Upper lobe of left lung (tissue), 6 donors: ENCODE measurements at regions not wholly inside any gene's neighbourhood (a gene's known extent, or its start where the extent isn't known, plus 50 kb on each side); places are given as distances from the start of the nearest gene placed in this dataset.

Source experiments
- ATAC-seq, 2 donors: fragments of 200-7000 bp; cut with Tn5 transposase; one replicate each; pipeline ENCODE4 v1.9.1; 2022; ENCODE audit warnings: mild to moderate bottlenecking in 2 of 2, moderate library complexity in 2 of 2; ENCODE audit not compliant: low FRiP score in 2 of 2
- DNase-seq, 2 donors: peaks; one replicate each; pipeline ENCODE4 v3.0.0-alpha.2; 2019 to 2020
- H3K27ac ChIP-seq, 4 donors: fragments of 200-600 bp; sonication (generic); one replicate each; pipeline ENCODE4 v1.5.1; 2016 to 2019
- H3K27me3 ChIP-seq, 4 donors: fragments of 200-600 bp; sonication (generic); one replicate each; pipeline ENCODE4 v1.5.1; 2017 to 2019
- H3K36me3 ChIP-seq, 4 donors: fragments of 200-600 bp; sonication (generic); one replicate each; pipeline ENCODE4 v1.5.1; 2016 to 2019
- H3K4me1 ChIP-seq, 4 donors: fragments of 200-600 bp; sonication (generic); one replicate each; pipeline ENCODE4 v1.5.1; 2018 to 2019
- H3K4me3 ChIP-seq, 4 donors: fragments of 200-600 bp; sonication (generic); one replicate each; pipeline ENCODE4 v1.5.1; 2017 to 2019; ENCODE audit warnings: mild to moderate bottlenecking in 2 of 4, moderate library complexity in 1 of 4
- H3K9me3 ChIP-seq, 4 donors: fragments of 200-600 bp; sonication (generic); one replicate each; pipeline ENCODE4 v1.5.1; 2018 to 2019
- CTCF ChIP-seq, 6 experiments: fragments of 450-650 bp in 4 of 6; fragments of 200-600 bp in 2 of 6; sonication (generic) in 2 of 6; IDR thresholded peaks; one replicate each; pipeline ENCODE4 v1.5.1; 2016 to 2019; ENCODE audit warnings: antibody characterized with exemption in 6 of 6
- EP300 ChIP-seq, 4 donors: sonication (generic); formaldehyde crosslinking; IDR thresholded peaks; one replicate each; pipeline ENCODE4 v1.5.1; 2017; ENCODE audit warnings: antibody characterized with exemption in 4 of 4, control low read depth in 2 of 4
- POLR2A ChIP-seq, 4 donors: fragments of 450-650 bp; IDR thresholded peaks; one replicate each; pipeline ENCODE4 v1.5.1; 2016 to 2017; ENCODE audit warnings: antibody characterized with exemption in 4 of 4, mild to moderate bottlenecking in 2 of 4
- POLR2AphosphoS5 ChIP-seq, 2 donors: sonication (generic); formaldehyde crosslinking; IDR thresholded peaks; one replicate each; pipeline ENCODE4 v1.5.1; 2017; ENCODE audit warnings: antibody characterized with exemption in 2 of 2
- WGBS, 2 donors: methylation state at CpG; one replicate each; pipeline ENCODE4 v1.1.5; 2017 to 2018; 5-methylcytosine and 5-hydroxymethylcytosine counted together
- donor health status: DM: no; HTN: no; CAD: no; lungs with moderate emphysema.
- donor health status: DM: no; HTN: yes; CAD: no; lungs with severe emphysema.

DNA sequence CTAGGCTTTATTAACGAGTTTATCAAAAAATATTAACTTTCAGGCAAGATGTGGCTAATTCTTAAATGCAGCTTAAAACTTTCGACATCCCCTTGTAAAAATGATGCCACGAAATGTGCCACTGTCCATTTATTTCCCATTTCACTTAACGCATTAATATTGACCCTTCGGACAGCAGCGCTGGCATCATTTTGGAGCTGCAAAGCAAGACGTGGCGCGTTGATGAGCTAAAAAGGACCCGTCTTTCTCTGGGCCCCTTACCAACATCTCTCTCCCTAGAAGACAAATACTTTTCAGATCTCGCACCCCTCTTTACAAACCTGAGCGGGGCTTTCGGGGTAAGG, 367.9 kb downstream of the MTX2 start:
- ATAC-seq (no peak), DNase-seq (no peak)
- Histone ChIP-seq H3K27me3 (peaks cover 0 to 27% (median 8%) of the 10 kb centered on the region in 4 donors), H3K9me3 (no peaks in the 10 kb centered on the region), H3K27ac (no peak overlapping the region), H3K4me3 (peak overlapping the region in 2 of 4 donors; percentile 58 to 66), H3K36me3 (no peaks in the 10 kb centered on the region), H3K4me1 (peaks cover 5 to 13% (median 7%) of the 10 kb centered on the region in 4 donors)
- TF ChIP-seq POLR2AphosphoS5 (IDR thresholded peaks at IDR 0.05) (no peak), CTCF (IDR thresholded peaks at IDR 0.05) (no peak), EP300 (IDR thresholded peaks at IDR 0.05) (no peak), POLR2A (IDR thresholded peaks at IDR 0.05) (no peak)
- WGBS, 2 donors = 27 to 28% methylated on average over 13 of the region's 13 CpGs

GRCh38 chr2:176637486-176638166, 368.4 kb downstream of the MTX2 start:
- H3K36me3 ChIP-seq = no peaks in the 10 kb centered on the region
- peaks cover 0 to 27% (median 8%) of the 10 kb centered on the region in 4 donors for H3K27me3 ChIP-seq
- no peak for TF ChIP-seq CTCF (IDR thresholded peaks at IDR 0.05)
- TF ChIP-seq POLR2A (IDR thresholded peaks at IDR 0.05) = no peak
- no peaks in the 10 kb centered on the region for H3K9me3 ChIP-seq
- 1 to 5% methylated on average over 13 to 50 of the region's 74 CpGs for WGBS, 2 donors
- H3K4me1 ChIP-seq = peaks cover 5 to 13% (median 7%) of the 10 kb centered on the region in 4 donors
- H3K4me3 ChIP-seq = peak overlapping the region; percentile 39 to 66 (median 51)
- no peak overlapping the region for H3K27ac ChIP-seq
- DNase-seq (peak in 1 of 2 donors; percentile 89), ATAC-seq (peak in 1 of 2 donors; percentile 90)

GRCh38 chr2:176638167-176639015, 369.1 kb downstream of the MTX2 start:
- Histone ChIP-seq H3K27ac (no peak overlapping the region), H3K9me3 (no peaks in the 10 kb centered on the region), H3K27me3 (peaks cover 0 to 27% (median 8%) of the 10 kb centered on the region in 4 donors), H3K4me3 (peak overlapping the region in 3 of 4 donors; percentile 44 to 66 (median 58)), H3K36me3 (no peaks in the 10 kb centered on the region), H3K4me1 (peaks cover 5 to 13% (median 7%) of the 10 kb centered on the region in 4 donors)
- peak in 1 of 2 donors; percentile 96 for ATAC-seq
- peak; percentile 39 to 93 for DNase-seq
- TF ChIP-seq EP300 (IDR thresholded peaks at IDR 0.05) (no peak), POLR2AphosphoS5 (IDR thresholded peaks at IDR 0.05) (no peak), POLR2A (IDR thresholded peaks at IDR 0.05) (no peak), CTCF (IDR thresholded peaks at IDR 0.05) (peak; percentile 29 to 73 (median 62))
- 9 to 10% methylated on average over 39 of the region's 39 CpGs for WGBS, 2 donors

- Histone ChIP-seq H3K4me1 (peaks cover 5 to 13% (median 7%) of the 10 kb centered on the region in 4 donors), H3K27me3 (peaks cover 0 to 27% (median 8%) of the 10 kb centered on the region in 4 donors)
- TF ChIP-seq POLR2A (IDR thresholded peaks at IDR 0.05) = no peak
- no peak for TF ChIP-seq CTCF (IDR thresholded peaks at IDR 0.05)
- TF ChIP-seq EP300 (IDR thresholded peaks at IDR 0.05) = no peak
- TF ChIP-seq POLR2AphosphoS5 (IDR thresholded peaks at IDR 0.05) = no peak
These were observed 369.7 kb downstream of the MTX2 start for GRCh38 chr2:176639016-176639343.

More at GRCh38 chr2:176639016-176639343, 369.7 kb downstream of the MTX2 start:
- Histone ChIP-seq H3K9me3 (no peaks in the 10 kb centered on the region), H3K36me3 (no peaks in the 10 kb centered on the region), H3K4me3 (no peak overlapping the region), H3K27ac (no peak overlapping the region)
- DNase-seq (no peak), ATAC-seq (no peak)
- WGBS, 2 donors = 64 to 65% methylated on average over 7 of the region's 7 CpGs
